GM23338 (cell line): ENCODE measurements at regions not wholly inside any gene's neighbourhood (a gene's known extent, or its start where the extent isn't known, plus 50 kb on each side); places are given as distances from the start of the nearest gene placed in this dataset.

Source experiments
- ATAC-seq: fragments of 200-7000 bp; cut with Tn5 transposase; 3 replicates; pipeline ENCODE4 v1.9.1; 2020
- DNase-seq: peaks from one replicate; pipeline ENCODE4 v3.0.0-alpha.2; 2015; ENCODE audit warnings: low spot score
- H2AFZ ChIP-seq: fragments of 200-600 bp; sonication (generic); 2 replicates; pipeline ENCODE4 v1.8.0; 2016; ENCODE audit warnings: antibody characterized with exemption, mild to moderate bottlenecking, moderate library complexity
- H3F3A ChIP-seq: fragments of 200-600 bp; sonication (generic); replicated peaks from 2 replicates; pipeline ENCODE4 v1.8.0; 2017; ENCODE audit warnings: antibody characterized with exemption, mixed run types, low read depth
- H3K27ac ChIP-seq: fragments of 200-600 bp; sonication (generic); 2 replicates; pipeline ENCODE4 v1.6.1; 2016; ENCODE audit warnings: low read depth
- H3K27me3 ChIP-seq: fragments of 200-600 bp; sonication (generic); 2 replicates; pipeline ENCODE4 v1.8.0; 2016; ENCODE audit warnings: mild to moderate bottlenecking, mixed run types, moderate library complexity; ENCODE audit not compliant: insufficient read depth
- H3K36me3 ChIP-seq: fragments of 200-600 bp; sonication (generic); 2 replicates; pipeline ENCODE4 v1.8.0; 2016; ENCODE audit warnings: mild to moderate bottlenecking; ENCODE audit not compliant: insufficient read depth
- H3K4me1 ChIP-seq: fragments of 200-600 bp; sonication (generic); 2 replicates; pipeline ENCODE4 v1.8.0; 2016; ENCODE audit warnings: mild to moderate bottlenecking, moderate library complexity; ENCODE audit not compliant: insufficient read depth
- H3K4me2 ChIP-seq: fragments of 200-600 bp; sonication (generic); 2 replicates; pipeline ENCODE4 v1.7.1; 2017; ENCODE audit warnings: mixed run types
- H3K4me3 ChIP-seq: fragments of 200-600 bp; sonication (generic); 2 replicates; pipeline ENCODE4 v1.6.1; 2016; ENCODE audit warnings: mixed run types
- H3K79me2 ChIP-seq: fragments of 200-600 bp; sonication (generic); replicated peaks from 2 replicates; pipeline ENCODE4 v1.8.0; 2017; ENCODE audit warnings: mild to moderate bottlenecking; ENCODE audit not compliant: insufficient read depth
- H3K9me2 ChIP-seq: fragments of 200-600 bp; sonication (generic); 2 replicates; pipeline ENCODE4 v1.8.0; 2017; ENCODE audit not compliant: insufficient read depth
- H4K20me1 ChIP-seq: fragments of 200-600 bp; sonication (generic); replicated peaks from 2 replicates; pipeline ENCODE4 v1.8.0; 2017; ENCODE audit warnings: mild to moderate bottlenecking; ENCODE audit not compliant: insufficient read depth
- H3K27ac Mint-ChIP-seq: 2 replicates; pipeline ENCODE4 v1.8.0; 2020; ENCODE audit warnings: inconsistent platforms, mild to moderate bottlenecking, moderate library complexity, mixed read lengths
- H3K27me3 Mint-ChIP-seq: 3 replicates; pipeline ENCODE4 v1.8.0; 2022; ENCODE audit warnings: low read depth, mild to moderate bottlenecking, moderate library complexity, mixed read lengths, inconsistent platforms; ENCODE audit not compliant: insufficient read depth, poor library complexity
- H3K36me3 Mint-ChIP-seq: 3 replicates; pipeline ENCODE4 v1.8.0; 2021; ENCODE audit warnings: low read depth, mild to moderate bottlenecking, inconsistent platforms, moderate library complexity, mixed read lengths
- H3K4me1 Mint-ChIP-seq: 3 replicates; pipeline ENCODE4 v1.8.0; 2020; ENCODE audit warnings: mild to moderate bottlenecking, inconsistent platforms, mixed read lengths
- H3K4me3 Mint-ChIP-seq: 3 replicates; pipeline ENCODE4 v1.8.0; 2021; ENCODE audit warnings: moderate library complexity, mild to moderate bottlenecking, inconsistent platforms, mixed read lengths
- H3K9me3 Mint-ChIP-seq: 3 replicates; pipeline ENCODE4 v1.8.0; 2020; ENCODE audit warnings: moderate library complexity, mild to moderate bottlenecking, inconsistent platforms, mixed read lengths
- CREB1 ChIP-seq: fragments of 250-450 bp; sonication (Bioruptor Pico); IDR thresholded peaks from 2 replicates; pipeline ENCODE4 v1.5.0; 2020; ENCODE audit warnings: low read depth, mild to moderate bottlenecking, moderate library complexity
- CTCF ChIP-seq, 2 experiments: fragments of 200-600 bp in 1 of 2; sonication (generic) in 1 of 2; conservative IDR thresholded peaks; 2 replicates each; pipeline versions ENCODE4 v1.5.1 to v1.6.1; 2016 to 2017; ENCODE audit warnings: antibody characterized with exemption in 2 of 2, low read depth in 2 of 2, mild to moderate bottlenecking in 2 of 2, moderate library complexity in 1 of 2
- ETS1 ChIP-seq: IDR thresholded peaks from 2 replicates; pipeline ENCODE4 v1.6.1; 2016; ENCODE audit warnings: antibody characterized with exemption
- EZH2 ChIP-seq: fragments of 200-600 bp; sonication (generic); IDR thresholded peaks from one replicate; pipeline ENCODE4 v1.8.0; 2017; ENCODE audit warnings: antibody characterized with exemption, mild to moderate bottlenecking, low read depth; ENCODE audit not compliant: unreplicated experiment
- EZH2phosphoT487 ChIP-seq: fragments of 200-600 bp; sonication (generic); IDR thresholded peaks from one replicate; pipeline ENCODE4 v1.8.1; 2018; ENCODE audit warnings: antibody characterized with exemption; ENCODE audit not compliant: unreplicated experiment
- JUNB ChIP-seq: IDR thresholded peaks from one replicate; pipeline ENCODE4 v1.6.1; 2016; ENCODE audit warnings: antibody characterized with exemption; ENCODE audit not compliant: unreplicated experiment
- NANOG ChIP-seq: IDR thresholded peaks from 2 replicates; pipeline ENCODE4 v1.6.1; 2016; ENCODE audit warnings: antibody characterized with exemption, borderline replicate concordance
- POLR2AphosphoS5 ChIP-seq: IDR thresholded peaks from 2 replicates; pipeline ENCODE4 v1.6.1; 2016; ENCODE audit warnings: antibody characterized with exemption, low read depth
- REST ChIP-seq: IDR thresholded peaks from one replicate; pipeline ENCODE4 v1.6.1; 2018; ENCODE audit warnings: antibody characterized with exemption; ENCODE audit not compliant: unreplicated experiment
- STAT1 ChIP-seq: IDR thresholded peaks from one replicate; pipeline ENCODE4 v1.6.1; 2016; ENCODE audit warnings: antibody characterized with exemption; ENCODE audit not compliant: unreplicated experiment
- ZNF114 ChIP-seq: fragments of 250-450 bp; sonication (Bioruptor Pico); IDR thresholded peaks from 2 replicates; pipeline ENCODE4 v1.5.0; 2020; ENCODE audit warnings: mild to moderate bottlenecking, moderate library complexity
- ZNF331 ChIP-seq: fragments of 250-450 bp; sonication (Bioruptor Pico); IDR thresholded peaks from 2 replicates; pipeline ENCODE4 v1.5.0; 2020; ENCODE audit warnings: low read depth, mild to moderate bottlenecking, moderate library complexity
- ZNF462 ChIP-seq: fragments of 250-450 bp; sonication (Bioruptor Pico); IDR thresholded peaks from 2 replicates; pipeline ENCODE4 v1.5.0; 2020; ENCODE audit warnings: mild to moderate bottlenecking, moderate library complexity

GRCh38 chr20:48335308-48336050 lies 492.3 kb downstream of the PREX1 start:
- Histone ChIP-seq H3K4me3 (no peak overlapping the region), H3K36me3 (no peaks in the 10 kb centered on the region), H3K4me1 (peaks cover 14% of the 10 kb centered on the region; the same call in 1 of the 2 replicates), H2AFZ (no peak overlapping the region), H3K4me2 (no peak overlapping the region), H3K27me3 (no peaks in the 10 kb centered on the region), H3K9me2 (no peaks in the 10 kb centered on the region), H4K20me1 (no peaks in the 10 kb centered on the region), H3F3A (no peaks in the 10 kb centered on the region), H3K27ac (no peak overlapping the region), H3K79me2 (no peaks in the 10 kb centered on the region)
- Mint-ChIP-seq H3K27ac (no peak overlapping the region), H3K9me3 (no peaks in the 10 kb centered on the region; the same call in 2 of the 3 replicates), H3K27me3 (no peaks in the 10 kb centered on the region), H3K36me3 (no peaks in the 10 kb centered on the region), H3K4me1 (peaks cover 19% of the 10 kb centered on the region), H3K4me3 (no peak overlapping the region)
- ATAC-seq (no peak), DNase-seq (no peak)
- no peak for TF ChIP-seq EZH2
- no peak for TF ChIP-seq NANOG
- TF ChIP-seq CREB1: no peak
- no peak for TF ChIP-seq ZNF331 (CRISPR knock-in tag)
- TF ChIP-seq ZNF462 (CRISPR knock-in tag): no peak
- TF ChIP-seq EZH2phosphoT487: no peak
- no peak for TF ChIP-seq REST
- TF ChIP-seq POLR2AphosphoS5: no peak
- no peak for TF ChIP-seq ZNF114 (CRISPR knock-in tag)
- no peak for TF ChIP-seq CTCF (conservative IDR thresholded peaks at IDR 0.05; ENCODE audit: low read depth in 2 of 2)
- no peak for TF ChIP-seq STAT1
- TF ChIP-seq ETS1: no peak
- no peak for TF ChIP-seq JUNB
